H1 (cell line): ENCODE measurements at regions not wholly inside any gene's neighbourhood (a gene's known extent, or its start where the extent isn't known, plus 50 kb on each side); places are given as distances from the start of the nearest gene placed in this dataset.

ENCODE experiments used
- TF ChIP-seq, protein P1 (sequence below): IDR thresholded peaks from 2 replicates; pipeline ENCODE4 v1.6.1; 2012; ENCODE audit warnings: low read length, inconsistent platforms
- TF ChIP-seq, protein P2 (sequence below): IDR thresholded peaks from 2 replicates; pipeline ENCODE4 v1.6.1; 2011; ENCODE audit warnings: low read depth, mild to moderate bottlenecking, low read length; ENCODE audit not compliant: insufficient read depth

DNA sequence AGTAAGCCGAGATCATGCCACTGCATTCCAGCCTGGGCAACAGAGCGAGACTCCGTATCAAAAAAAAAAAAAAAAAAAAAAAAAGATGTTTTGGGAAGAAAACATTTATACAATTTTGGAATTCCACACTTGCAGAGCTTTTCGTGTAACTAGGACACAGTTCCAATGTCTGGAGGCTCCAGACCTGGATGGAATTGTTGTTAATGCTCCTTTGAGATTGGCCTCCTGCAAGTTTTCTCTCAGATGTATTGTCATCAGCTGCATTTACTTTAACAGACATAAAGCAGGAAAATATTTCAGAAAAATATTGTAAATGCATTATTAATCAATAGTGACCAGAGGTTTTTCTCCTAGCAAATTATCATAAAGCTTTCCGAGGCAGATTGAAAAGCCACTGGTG is 124.1 kb downstream of the RBM43 start (continued):
- TF ChIP-seq, protein P1, sequence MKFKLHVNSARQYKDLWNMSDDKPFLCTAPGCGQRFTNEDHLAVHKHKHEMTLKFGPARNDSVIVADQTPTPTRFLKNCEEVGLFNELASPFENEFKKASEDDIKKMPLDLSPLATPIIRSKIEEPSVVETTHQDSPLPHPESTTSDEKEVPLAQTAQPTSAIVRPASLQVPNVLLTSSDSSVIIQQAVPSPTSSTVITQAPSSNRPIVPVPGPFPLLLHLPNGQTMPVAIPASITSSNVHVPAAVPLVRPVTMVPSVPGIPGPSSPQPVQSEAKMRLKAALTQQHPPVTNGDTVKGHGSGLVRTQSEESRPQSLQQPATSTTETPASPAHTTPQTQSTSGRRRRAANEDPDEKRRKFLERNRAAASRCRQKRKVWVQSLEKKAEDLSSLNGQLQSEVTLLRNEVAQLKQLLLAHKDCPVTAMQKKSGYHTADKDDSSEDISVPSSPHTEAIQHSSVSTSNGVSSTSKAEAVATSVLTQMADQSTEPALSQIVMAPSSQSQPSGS: no peak
- TF ChIP-seq, protein P2, sequence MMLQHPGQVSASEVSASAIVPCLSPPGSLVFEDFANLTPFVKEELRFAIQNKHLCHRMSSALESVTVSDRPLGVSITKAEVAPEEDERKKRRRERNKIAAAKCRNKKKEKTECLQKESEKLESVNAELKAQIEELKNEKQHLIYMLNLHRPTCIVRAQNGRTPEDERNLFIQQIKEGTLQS: no peak
